PFSK-1 (cell line): ENCODE measurements at regions not wholly inside any gene's neighbourhood (a gene's known extent, or its start where the extent isn't known, plus 50 kb on each side); places are given as distances from the start of the nearest gene placed in this dataset.
A peak's percentile ranks its signal among the peaks of the same experiment; 100 is the strongest.

Source experiments
- FOXP2 ChIP-seq: optimal IDR thresholded peaks from 2 replicates; pipeline ENCODE3; 2011; ENCODE audit warnings: borderline replicate concordance, control low read depth, inconsistent platforms; ENCODE audit not compliant: insufficient read depth; ENCODE audit errors: extremely low read length, extremely low read depth
- POLR2AphosphoS5 ChIP-seq: IDR thresholded peaks from 2 replicates; pipeline ENCODE4 v1.6.1; 2012; ENCODE audit warnings: low read depth, mild to moderate bottlenecking, control low read depth, low read length, moderate library complexity
- REST ChIP-seq, 2 experiments: IDR thresholded peaks; 2 replicates each; pipeline versions ENCODE4 v1.6.1 to v1.8.0; 2011 to 2012; ENCODE audit warnings: low read depth in 2 of 2, low read length in 2 of 2, control low read depth in 1 of 2, inconsistent platforms in 1 of 2, mild to moderate bottlenecking in 1 of 2, moderate library complexity in 1 of 2; ENCODE audit not compliant: insufficient read depth in 1 of 2
- SIN3A ChIP-seq: IDR thresholded peaks from 2 replicates; pipeline ENCODE4 v1.6.1; 2012; ENCODE audit warnings: mild to moderate bottlenecking, low read length, moderate library complexity, borderline replicate concordance; ENCODE audit not compliant: insufficient read depth
- TAF1 ChIP-seq: IDR thresholded peaks from 2 replicates; pipeline ENCODE4 v1.6.1; 2012; ENCODE audit warnings: low read length, control low read depth, borderline replicate concordance; ENCODE audit not compliant: insufficient read depth

GRCh38 chr11:122190768-122191167 is 74.8 kb upstream of the BLID start:
- TF ChIP-seq FOXP2: no peak
- no peak for TF ChIP-seq REST (IDR thresholded peaks at IDR 0.05; ENCODE audit: insufficient read depth in 1 of 2, low read depth in 2 of 2, low read length in 2 of 2)
- no peak for TF ChIP-seq TAF1
- no peak for TF ChIP-seq POLR2AphosphoS5
- no peak for TF ChIP-seq SIN3A

- TF ChIP-seq POLR2AphosphoS5: no peak
- 0 out of 2 replicates have a peak, but pooled peaks have one; percentile 18 for TF ChIP-seq SIN3A
Measured at GRCh38 chr11:122189229-122189628, 73.2 kb upstream of the BLID start.

- TF ChIP-seq REST (IDR thresholded peaks at IDR 0.05; ENCODE audit: insufficient read depth in 1 of 2, low read depth in 2 of 2, low read length in 2 of 2) (no peak), FOXP2 (no peak), SIN3A (no peak), TAF1 (no peak), POLR2AphosphoS5 (no peak)
Measured at GRCh38 chr11:122187373-122188165, 71.6 kb upstream of the BLID start.

- TF ChIP-seq FOXP2 (no peak), SIN3A (no peak), TAF1 (no peak), REST (IDR thresholded peaks at IDR 0.05; ENCODE audit: insufficient read depth in 1 of 2, low read depth in 2 of 2, low read length in 2 of 2) (no peak), POLR2AphosphoS5 (no peak; the same call in 1 of the 2 replicates)
Measured at GRCh38 chr11:122186439-122187080, 70.5 kb upstream of the BLID start.

GRCh38 chr11:122183933-122184332 is 67.9 kb upstream of the BLID start:
- TF ChIP-seq REST (IDR thresholded peaks at IDR 0.05; ENCODE audit: insufficient read depth in 1 of 2, low read depth in 2 of 2, low read length in 2 of 2) (no peak), TAF1 (no peak), POLR2AphosphoS5 (no peak), SIN3A (no peak), FOXP2 (no peak)
